Stimulated activated naive B cell treated with anti-CD40 and anti-IgM and Interleukin-4, amounts not matched to agents 10 μg/mL and 1 μg/mL and 100 μg/mL, for 72 hours (primary cell): ENCODE measurements at regions not wholly inside any gene's neighbourhood (a gene's known extent, or its start where the extent isn't known, plus 50 kb on each side); places are given as distances from the start of the nearest gene placed in this dataset.

Experiments used
- ATAC-seq, 2 donors: fragments of 150-1000 bp; cut with Tn5 transposase; replicated peaks; 2 replicates each; pipeline ENCODE4 v1.10.0; 2021; ENCODE audit warnings: moderate library complexity in 1 of 2
- DNase-seq: peaks from one replicate; pipeline ENCODE4 v3.0.0; 2021
- H3K27ac Mint-ChIP-seq: one replicate; pipeline ENCODE4 v1.8.0; 2022; ENCODE audit warnings: mild to moderate bottlenecking, mixed read lengths
- H3K27me3 Mint-ChIP-seq, 2 donors: one replicate each; pipeline ENCODE4 v1.8.0; 2022; ENCODE audit warnings: mixed read lengths in 2 of 2
- H3K36me3 Mint-ChIP-seq, 2 donors: one replicate each; pipeline ENCODE4 v1.8.0; 2022; ENCODE audit warnings: mixed read lengths in 2 of 2, mild to moderate bottlenecking in 1 of 2
- H3K4me1 Mint-ChIP-seq, 2 donors: one replicate each; pipeline ENCODE4 v1.8.0; 2022; ENCODE audit warnings: mixed read lengths in 2 of 2, mild to moderate bottlenecking in 1 of 2
- H3K4me3 Mint-ChIP-seq, 2 donors: one replicate each; pipeline ENCODE4 v1.8.0; 2022; ENCODE audit warnings: mild to moderate bottlenecking in 2 of 2, mixed read lengths in 2 of 2, moderate library complexity in 1 of 2
- H3K9me3 Mint-ChIP-seq, 2 donors: one replicate each; pipeline ENCODE4 v1.8.0; 2022; ENCODE audit warnings: mixed read lengths in 2 of 2, mild to moderate bottlenecking in 1 of 2

GRCh38 chr5:92977846-92978540, 603.0 kb downstream of the NR2F1-AS1 start:
- H3K9me3 Mint-ChIP-seq: no peaks in the 10 kb centered on the region
- no peak overlapping the region for H3K4me3 Mint-ChIP-seq
- no peak for ATAC-seq
- H3K36me3 Mint-ChIP-seq: no peaks in the 10 kb centered on the region
- no peak overlapping the region for H3K27ac Mint-ChIP-seq
- no peak for DNase-seq
- no peaks in the 10 kb centered on the region for H3K27me3 Mint-ChIP-seq
- H3K4me1 Mint-ChIP-seq: no peaks in the 10 kb centered on the region

GRCh38 chr5:92976156-92976555, 604.9 kb downstream of the NR2F1-AS1 start:
- Mint-ChIP-seq H3K27ac (no peak overlapping the region), H3K4me1 (no peaks in the 10 kb centered on the region), H3K36me3 (no peaks in the 10 kb centered on the region), H3K27me3 (no peaks in the 10 kb centered on the region), H3K9me3 (peaks cover 0 to 4% of the 10 kb centered on the region in 2 donors), H3K4me3 (no peak overlapping the region)
- DNase-seq: no peak
- ATAC-seq: no peak

DNA sequence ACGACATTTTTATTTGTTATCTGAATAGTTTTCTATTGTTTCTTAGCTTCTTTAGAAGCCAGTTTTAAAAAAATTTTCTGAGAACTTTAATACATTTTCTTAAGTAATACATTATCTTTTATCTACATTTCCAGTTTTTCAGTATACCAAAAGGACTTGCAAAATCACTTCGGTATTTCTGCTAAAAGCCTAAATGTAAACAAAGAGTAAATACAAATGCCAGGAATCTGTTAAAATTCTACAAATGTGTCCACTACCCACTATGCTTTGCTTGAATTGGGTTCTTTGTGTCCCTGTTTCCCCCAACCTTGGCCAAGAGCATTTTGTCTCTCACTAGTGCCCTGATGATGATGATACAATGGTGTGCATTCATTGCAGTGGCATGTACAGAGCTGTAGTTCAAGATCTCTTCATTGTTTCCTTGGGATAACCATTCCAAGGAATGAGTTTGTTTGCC, 611.2 kb downstream of the NR2F1-AS1 start:
- no peaks in the 10 kb centered on the region for H3K36me3 Mint-ChIP-seq
- H3K9me3 Mint-ChIP-seq: peaks cover 0 to 4% of the 10 kb centered on the region in 2 donors
- ATAC-seq (no peak), DNase-seq (no peak)
- H3K27ac Mint-ChIP-seq: no peak overlapping the region
- no peak overlapping the region for H3K4me3 Mint-ChIP-seq
- H3K27me3 Mint-ChIP-seq: no peaks in the 10 kb centered on the region
- no peaks in the 10 kb centered on the region for H3K4me1 Mint-ChIP-seq

DNA sequence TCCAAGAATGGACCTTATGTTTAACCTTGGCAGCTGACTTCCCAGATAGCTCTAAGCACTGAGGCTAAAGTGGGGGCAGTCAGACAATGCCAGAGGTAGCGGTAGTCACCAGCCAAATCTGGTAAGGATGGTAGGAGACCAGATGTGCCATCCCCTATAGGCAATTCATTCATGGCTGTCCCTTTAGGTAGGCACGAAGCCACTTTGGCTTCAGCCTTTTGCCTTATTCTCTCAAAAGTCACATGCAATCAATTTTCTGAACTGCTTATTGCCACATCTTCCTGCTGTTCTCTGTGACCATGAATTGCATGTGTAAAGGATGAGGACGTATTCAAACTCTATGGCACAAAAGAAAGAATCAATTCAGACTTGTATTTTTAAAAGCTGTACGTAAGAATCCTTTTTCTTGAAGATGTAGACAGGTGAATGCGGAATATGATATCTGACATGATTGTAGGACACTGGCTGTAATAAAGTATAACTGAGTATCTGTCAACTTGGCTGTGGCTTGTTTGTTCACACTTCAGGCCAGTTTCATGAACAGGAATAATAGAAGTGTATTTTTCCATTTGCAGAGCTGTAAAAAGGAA, 611.7 kb downstream of the NR2F1-AS1 start:
- DNase-seq: no peak
- Mint-ChIP-seq H3K4me3 (no peak overlapping the region), H3K4me1 (no peaks in the 10 kb centered on the region), H3K27ac (no peak overlapping the region), H3K9me3 (peaks cover 0 to 4% of the 10 kb centered on the region in 2 donors), H3K36me3 (no peaks in the 10 kb centered on the region), H3K27me3 (no peaks in the 10 kb centered on the region)
- ATAC-seq: no peak

- Mint-ChIP-seq H3K36me3 (no peaks in the 10 kb centered on the region), H3K27ac (no peak overlapping the region), H3K4me3 (no peak overlapping the region), H3K4me1 (no peaks in the 10 kb centered on the region), H3K9me3 (no peaks in the 10 kb centered on the region), H3K27me3 (no peaks in the 10 kb centered on the region)
- DNase-seq: no peak
- no peak for ATAC-seq
These were observed 617.2 kb downstream of the NR2F1-AS1 start for GRCh38 chr5:92963800-92964199.

DNA sequence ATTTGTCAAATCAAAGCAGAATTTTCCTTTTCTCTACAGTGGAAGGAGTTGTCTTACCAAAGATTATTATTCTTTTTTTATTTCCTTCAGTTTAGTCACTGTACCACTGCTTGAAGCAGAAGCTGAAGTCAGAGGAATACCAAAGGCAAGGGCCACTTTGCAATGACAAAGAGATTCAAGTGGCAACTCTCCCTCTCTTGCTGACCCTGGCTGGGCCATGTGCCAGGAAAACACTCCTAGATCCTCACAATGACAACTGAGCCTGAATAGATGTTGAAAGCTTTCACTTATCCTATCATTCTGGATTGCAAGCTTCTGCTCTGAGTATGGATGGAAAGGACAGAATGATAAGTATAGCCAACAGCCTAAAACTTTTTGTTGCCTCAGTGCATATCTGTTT, 618.3 kb downstream of the NR2F1-AS1 start:
- Mint-ChIP-seq H3K27ac (no peak overlapping the region), H3K36me3 (no peaks in the 10 kb centered on the region), H3K9me3 (no peaks in the 10 kb centered on the region), H3K4me1 (no peaks in the 10 kb centered on the region), H3K4me3 (no peak overlapping the region), H3K27me3 (no peaks in the 10 kb centered on the region)
- no peak for ATAC-seq
- no peak for DNase-seq

DNA sequence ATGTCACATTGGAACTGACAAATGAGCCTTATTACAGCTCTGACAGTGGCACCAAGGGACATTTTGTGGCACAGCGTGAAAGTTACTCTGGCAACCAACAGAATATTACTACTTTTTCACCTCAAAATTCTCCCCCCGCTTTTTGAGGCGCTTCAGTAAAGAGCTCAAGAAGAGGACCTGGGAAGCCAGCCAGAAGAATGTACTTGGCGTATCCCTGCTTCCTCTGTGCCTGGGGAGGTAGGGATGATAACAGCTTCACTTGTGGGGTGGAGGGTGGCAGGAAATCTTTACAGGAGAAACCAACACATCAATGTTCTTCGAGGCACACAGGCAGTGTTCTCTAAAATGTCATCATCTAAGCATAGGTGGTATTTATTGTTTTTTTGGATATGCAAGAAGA, 624.1 kb downstream of the NR2F1-AS1 start:
- DNase-seq (no peak), ATAC-seq (no peak)
- Mint-ChIP-seq H3K27ac (no peak overlapping the region), H3K27me3 (no peaks in the 10 kb centered on the region), H3K4me1 (no peaks in the 10 kb centered on the region), H3K4me3 (no peak overlapping the region), H3K9me3 (peaks cover 5 to 6% of the 10 kb centered on the region in 2 donors), H3K36me3 (no peaks in the 10 kb centered on the region)

DNA sequence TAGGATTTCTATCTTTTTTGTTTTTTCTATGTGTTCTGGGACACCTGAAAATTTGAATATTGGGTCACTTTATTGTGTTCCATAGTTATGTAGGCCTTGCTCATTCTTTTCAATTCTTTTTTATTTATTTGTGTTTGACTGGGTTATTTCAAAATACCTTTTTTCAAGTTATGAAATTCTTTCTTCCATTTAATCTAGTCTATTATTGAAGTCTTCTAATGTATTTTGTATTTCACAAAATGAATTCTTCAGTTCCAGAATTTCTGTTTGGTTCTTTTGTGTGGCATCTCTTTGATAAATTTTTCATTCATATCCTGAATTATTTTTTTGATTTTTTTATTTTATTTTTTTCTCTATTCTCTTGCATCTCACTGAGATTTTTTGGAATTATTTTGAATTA, 628.8 kb downstream of the NR2F1-AS1 start:
- H3K4me1 Mint-ChIP-seq: no peaks in the 10 kb centered on the region
- H3K9me3 Mint-ChIP-seq: peaks cover 12% of the 10 kb centered on the region in 2 donors
- H3K36me3 Mint-ChIP-seq: no peaks in the 10 kb centered on the region
- ATAC-seq (no peak), DNase-seq (no peak)
- H3K27me3 Mint-ChIP-seq: no peaks in the 10 kb centered on the region
- H3K4me3 Mint-ChIP-seq: no peak overlapping the region
- H3K27ac Mint-ChIP-seq: no peak overlapping the region

DNA sequence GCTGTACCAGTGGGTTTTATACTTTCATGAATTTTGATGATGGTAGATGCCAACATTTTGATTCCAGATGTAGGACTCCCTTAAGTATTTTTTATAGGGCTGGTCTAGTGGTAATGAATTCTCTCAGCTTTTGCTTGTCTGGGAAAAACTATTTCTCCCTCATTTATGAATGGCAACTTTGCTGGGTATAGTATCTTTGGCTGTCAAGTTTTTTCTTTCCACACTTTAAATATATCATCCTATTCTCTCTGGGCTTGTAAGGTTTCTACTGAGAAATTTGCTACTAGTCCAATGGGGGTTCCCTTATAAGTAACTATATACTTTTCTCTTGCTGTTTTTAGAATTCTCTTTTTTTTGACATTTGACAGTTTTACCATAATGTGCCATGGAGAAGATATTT, 629.3 kb downstream of the NR2F1-AS1 start:
- H3K36me3 Mint-ChIP-seq: no peaks in the 10 kb centered on the region
- H3K4me1 Mint-ChIP-seq: no peaks in the 10 kb centered on the region
- ATAC-seq: no peak
- no peak overlapping the region for H3K27ac Mint-ChIP-seq
- DNase-seq: no peak
- H3K9me3 Mint-ChIP-seq: peaks cover 12% of the 10 kb centered on the region in 2 donors
- H3K4me3 Mint-ChIP-seq: no peak overlapping the region
- H3K27me3 Mint-ChIP-seq: no peaks in the 10 kb centered on the region

GRCh38 chr5:92946546-92946945, 634.5 kb downstream of the NR2F1-AS1 start:
- DNase-seq (no peak), ATAC-seq (no peak)
- H3K9me3 Mint-ChIP-seq: peaks cover 6 to 10% of the 10 kb centered on the region in 2 donors
- H3K4me1 Mint-ChIP-seq: no peaks in the 10 kb centered on the region
- H3K27me3 Mint-ChIP-seq: no peaks in the 10 kb centered on the region
- no peak overlapping the region for H3K4me3 Mint-ChIP-seq
- H3K36me3 Mint-ChIP-seq: no peaks in the 10 kb centered on the region
- H3K27ac Mint-ChIP-seq: no peak overlapping the region

DNA sequence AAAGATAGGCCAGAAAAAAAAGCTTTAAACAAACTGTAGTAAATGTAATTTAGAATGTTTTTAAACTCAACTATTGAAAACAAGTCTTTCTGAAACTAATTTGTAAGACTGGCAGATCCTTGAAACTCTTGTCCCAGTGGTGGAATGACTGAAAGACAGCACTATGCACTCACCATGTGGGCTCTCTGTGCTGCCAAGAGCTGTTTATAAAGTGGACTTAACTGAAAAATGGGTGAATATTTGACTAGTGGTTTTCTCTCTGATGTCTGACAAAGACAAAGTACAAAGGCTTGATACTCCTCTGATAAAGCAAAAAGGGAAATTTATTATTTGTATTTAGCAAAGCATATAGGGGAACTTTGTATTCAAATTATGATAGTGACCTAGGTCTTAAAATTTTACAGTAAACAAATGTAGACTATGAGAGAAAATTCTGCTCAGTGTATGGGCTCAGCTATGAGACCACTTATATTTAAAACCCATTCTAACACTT, 635.4 kb downstream of the NR2F1-AS1 start:
- Mint-ChIP-seq H3K27me3 (no peaks in the 10 kb centered on the region), H3K9me3 (peaks cover 6 to 9% of the 10 kb centered on the region in 2 donors), H3K4me1 (no peaks in the 10 kb centered on the region), H3K36me3 (no peaks in the 10 kb centered on the region), H3K4me3 (no peak overlapping the region), H3K27ac (no peak overlapping the region)
- no peak for DNase-seq
- no peak for ATAC-seq

GRCh38 chr5:92944903-92945604, 636.0 kb downstream of the NR2F1-AS1 start:
- H3K27me3 Mint-ChIP-seq: no peaks in the 10 kb centered on the region
- DNase-seq (no peak), ATAC-seq (no peak)
- H3K4me3 Mint-ChIP-seq: no peak overlapping the region
- no peak overlapping the region for H3K27ac Mint-ChIP-seq
- H3K36me3 Mint-ChIP-seq: no peaks in the 10 kb centered on the region
- H3K9me3 Mint-ChIP-seq: peaks cover 6 to 9% of the 10 kb centered on the region in 2 donors
- no peaks in the 10 kb centered on the region for H3K4me1 Mint-ChIP-seq

DNA sequence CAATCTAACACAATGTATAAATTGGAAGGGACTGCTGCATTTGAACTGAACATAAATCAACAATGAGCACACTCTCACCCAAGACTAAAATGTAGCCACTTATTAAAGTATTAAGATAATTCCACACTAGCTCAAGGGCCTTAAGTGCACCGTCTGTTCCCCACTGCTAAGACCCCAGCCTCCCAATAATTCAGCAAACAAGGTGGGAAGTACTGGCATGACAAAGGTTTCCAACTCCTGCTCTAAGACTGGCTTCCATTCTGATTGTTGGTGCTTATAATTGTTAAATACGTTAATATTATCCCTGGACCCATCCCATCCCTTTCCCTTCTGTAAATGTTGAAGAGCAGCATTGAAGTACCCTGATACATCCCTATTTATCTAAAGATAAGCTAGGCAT, 636.7 kb downstream of the NR2F1-AS1 start:
- no peaks in the 10 kb centered on the region for H3K36me3 Mint-ChIP-seq
- H3K4me3 Mint-ChIP-seq: no peak overlapping the region
- no peaks in the 10 kb centered on the region for H3K27me3 Mint-ChIP-seq
- no peak overlapping the region for H3K27ac Mint-ChIP-seq
- no peaks in the 10 kb centered on the region for H3K4me1 Mint-ChIP-seq
- ATAC-seq (no peak), DNase-seq (no peak)
- peaks cover 6 to 9% of the 10 kb centered on the region in 2 donors for H3K9me3 Mint-ChIP-seq

DNA sequence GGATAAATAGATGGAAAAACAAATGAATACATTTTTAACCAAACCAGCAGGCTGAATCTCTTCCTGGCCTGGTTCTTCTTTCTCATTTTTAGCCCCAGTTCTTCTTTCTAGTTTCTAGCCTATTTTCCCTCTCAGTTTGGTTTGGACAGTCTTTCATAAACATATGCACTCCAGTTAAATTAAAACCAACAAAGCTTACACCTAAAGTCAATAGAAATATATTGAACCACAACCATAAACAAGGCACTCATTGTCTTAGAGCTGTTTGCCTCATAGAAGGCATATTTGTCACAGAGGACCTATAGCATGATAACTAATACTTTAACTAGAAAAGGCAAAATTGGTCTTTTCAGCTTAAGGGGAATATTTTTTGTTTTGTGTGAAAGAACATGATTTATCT, 638.3 kb downstream of the NR2F1-AS1 start:
- DNase-seq: no peak
- no peak overlapping the region for H3K4me3 Mint-ChIP-seq
- no peak overlapping the region for H3K27ac Mint-ChIP-seq
- H3K4me1 Mint-ChIP-seq: no peaks in the 10 kb centered on the region
- no peaks in the 10 kb centered on the region for H3K27me3 Mint-ChIP-seq
- no peaks in the 10 kb centered on the region for H3K36me3 Mint-ChIP-seq
- H3K9me3 Mint-ChIP-seq: peaks cover 0 to 5% of the 10 kb centered on the region in 2 donors
- no peak for ATAC-seq

- no peak overlapping the region for H3K27ac Mint-ChIP-seq
- H3K9me3 Mint-ChIP-seq: peaks cover 0 to 3% of the 10 kb centered on the region in 2 donors
- no peaks in the 10 kb centered on the region for H3K4me1 Mint-ChIP-seq
- H3K27me3 Mint-ChIP-seq: no peaks in the 10 kb centered on the region
- H3K36me3 Mint-ChIP-seq: no peaks in the 10 kb centered on the region
- no peak overlapping the region for H3K4me3 Mint-ChIP-seq
- no peak for DNase-seq
- ATAC-seq: no peak
These were observed 639.2 kb downstream of the NR2F1-AS1 start for GRCh38 chr5:92941806-92942205.
